Activated CD8-positive, alpha-beta memory T cell treated with anti-CD3 and anti-CD28 coated beads for 24 hours (primary cell): ENCODE measurements at regions not wholly inside any gene's neighbourhood (a gene's known extent, or its start where the extent isn't known, plus 50 kb on each side); places are given as distances from the start of the nearest gene placed in this dataset.
"Not testable (repeated sequence)": the region's sequence is repeated elsewhere in the genome, so short reads cannot be mapped to it uniquely, and the experiment has no call there.

Source experiments
- DNase-seq: peaks from one replicate; pipeline ENCODE4 v3.0.0-alpha.2; 2020

- no peak for DNase-seq
Measured at GRCh38 chr12:47610686-47611252, 95.1 kb downstream of the RPAP3 start.

GRCh38 chr12:47609806-47610205 lies 96.0 kb downstream of the RPAP3 start:
- no peak for DNase-seq

- not testable (repeated sequence) for DNase-seq
Measured at GRCh38 chr12:47608671-47609070, 97.2 kb downstream of the RPAP3 start.

GRCh38 chr12:47604221-47604873 lies 101.5 kb downstream of the RPAP3 start:
- DNase-seq: no peak

GRCh38 chr12:47602949-47603558 lies 102.8 kb downstream of the RPAP3 start:
- DNase-seq: no peak

GRCh38 chr12:47602325-47602724 lies 103.5 kb downstream of the RPAP3 start:
- no peak for DNase-seq

GRCh38 chr12:47601071-47601470 lies 104.8 kb downstream of the RPAP3 start:
- DNase-seq: no peak

- DNase-seq: no peak
Measured at GRCh38 chr12:47591795-47592194, 114.0 kb downstream of the RPAP3 start.

- DNase-seq: no peak
Measured at GRCh38 chr12:47591361-47591791, 114.5 kb downstream of the RPAP3 start.

GRCh38 chr12:47590771-47591360 lies 115.0 kb downstream of the RPAP3 start:
- DNase-seq: no peak

- no peak for DNase-seq
Measured at GRCh38 chr12:47586952-47587669, 118.7 kb downstream of the RPAP3 start.

- DNase-seq: no peak
Measured at GRCh38 chr12:47585507-47585906, 120.3 kb downstream of the RPAP3 start.

- no peak for DNase-seq
Measured at GRCh38 chr12:47578836-47579235, 127.0 kb downstream of the RPAP3 start.

GRCh38 chr12:47577206-47577989 lies 128.4 kb downstream of the RPAP3 start:
- DNase-seq: no peak

- DNase-seq: no peak
Measured at GRCh38 chr12:47576289-47576945, 129.4 kb downstream of the RPAP3 start.

- no peak for DNase-seq
Measured at GRCh38 chr12:47574252-47575021, 131.4 kb downstream of the RPAP3 start.

- DNase-seq: no peak
Measured at GRCh38 chr12:47573146-47573659, 132.6 kb downstream of the RPAP3 start.

GRCh38 chr12:47570151-47570550 lies 135.7 kb downstream of the RPAP3 start:
- DNase-seq: no peak

- DNase-seq: no peak
Measured at GRCh38 chr12:47562201-47562600, 143.6 kb downstream of the RPAP3 start.

GRCh38 chr12:47561746-47562145 lies 144.1 kb downstream of the RPAP3 start:
- DNase-seq: no peak

- no peak for DNase-seq
Measured at GRCh38 chr12:47560415-47560814, 145.4 kb downstream of the RPAP3 start.
